A172 (cell line): ENCODE measurements at regions not wholly inside any gene's neighbourhood (a gene's known extent, or its start where the extent isn't known, plus 50 kb on each side); places are given as distances from the start of the nearest gene placed in this dataset.
"Not testable (repeated sequence)": the region's sequence is repeated elsewhere in the genome, so short reads cannot be mapped to it uniquely, and the experiment has no call there.

ENCODE experiments used
- DNase-seq: peaks from one replicate; pipeline ENCODE4 v3.0.0-alpha.2; 2015; ENCODE audit warnings: low spot score

DNA sequence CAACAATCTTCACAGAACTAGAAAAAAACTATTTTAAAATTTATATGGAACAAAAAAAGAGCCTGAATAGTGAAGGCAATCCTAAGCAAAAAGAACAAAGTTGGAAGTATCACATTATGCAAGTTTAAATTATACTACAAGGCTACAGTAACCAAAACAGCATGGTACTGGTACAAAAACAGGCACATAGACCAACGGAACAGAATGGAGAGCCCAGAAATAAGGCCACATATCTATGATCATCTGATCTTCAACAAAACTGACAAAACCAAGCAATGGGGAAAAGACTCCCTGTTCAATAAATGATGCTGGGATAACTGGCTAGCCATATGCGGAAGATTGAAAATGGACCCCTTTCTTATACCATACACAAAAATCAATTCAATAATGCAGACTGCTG, 74.4 kb upstream of the RTN4 start:
- DNase-seq = not testable (repeated sequence)

DNA sequence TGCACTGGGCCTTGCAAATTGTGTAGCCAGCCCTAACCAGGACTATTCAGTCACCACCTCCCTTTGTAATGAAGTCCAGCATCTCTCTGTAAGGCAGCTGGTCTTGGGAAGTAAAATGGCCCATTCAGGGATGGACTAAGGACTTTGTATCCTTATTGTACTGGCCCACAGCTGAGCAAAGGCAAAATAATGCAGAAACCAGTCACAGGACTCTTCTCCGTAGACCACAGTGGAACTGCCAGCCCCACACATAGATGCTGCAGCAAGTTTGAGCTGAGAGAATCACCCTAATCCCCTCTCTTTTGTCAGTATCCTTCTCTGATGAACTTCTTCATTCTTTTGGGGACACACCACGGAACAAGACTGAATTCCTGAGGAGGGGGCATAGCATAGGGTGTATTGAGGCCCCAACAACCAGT, 73.6 kb upstream of the RTN4 start:
- DNase-seq = no peak

DNA sequence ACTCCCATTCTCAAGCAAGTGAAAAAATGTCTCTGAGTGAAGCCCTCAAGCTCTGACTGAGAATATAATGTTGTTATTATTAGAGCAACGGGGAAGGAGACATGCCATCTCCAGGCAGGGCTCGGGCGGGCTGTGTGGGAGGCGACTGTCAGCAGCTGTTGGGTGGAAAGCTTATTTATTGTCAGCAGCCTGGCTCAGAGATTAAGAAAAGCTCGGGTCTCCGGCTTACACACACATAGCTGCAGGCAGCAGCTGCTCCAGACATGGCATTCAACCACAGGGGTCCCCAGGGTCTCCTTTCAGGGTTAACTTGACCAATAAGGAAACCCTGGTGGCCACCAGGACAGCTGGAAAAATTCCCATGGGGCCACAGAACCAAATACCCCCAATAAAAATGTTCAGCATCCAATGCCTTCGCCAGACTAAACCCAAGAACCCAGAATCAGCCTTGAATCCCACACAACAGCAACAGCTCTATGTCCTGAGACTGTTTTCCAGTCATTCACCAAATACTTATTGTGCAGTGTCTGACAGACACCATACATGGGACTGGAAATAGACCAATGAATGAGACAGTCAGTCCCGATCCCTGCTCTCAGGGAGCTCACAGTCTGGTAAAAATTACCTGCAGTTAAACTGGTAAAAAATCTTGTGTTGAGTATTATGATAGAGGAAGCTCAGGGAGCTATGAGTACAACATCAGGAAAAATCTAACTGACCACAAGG, 70.5 kb upstream of the RTN4 start:
- peak; percentile 27 for DNase-seq

DNA sequence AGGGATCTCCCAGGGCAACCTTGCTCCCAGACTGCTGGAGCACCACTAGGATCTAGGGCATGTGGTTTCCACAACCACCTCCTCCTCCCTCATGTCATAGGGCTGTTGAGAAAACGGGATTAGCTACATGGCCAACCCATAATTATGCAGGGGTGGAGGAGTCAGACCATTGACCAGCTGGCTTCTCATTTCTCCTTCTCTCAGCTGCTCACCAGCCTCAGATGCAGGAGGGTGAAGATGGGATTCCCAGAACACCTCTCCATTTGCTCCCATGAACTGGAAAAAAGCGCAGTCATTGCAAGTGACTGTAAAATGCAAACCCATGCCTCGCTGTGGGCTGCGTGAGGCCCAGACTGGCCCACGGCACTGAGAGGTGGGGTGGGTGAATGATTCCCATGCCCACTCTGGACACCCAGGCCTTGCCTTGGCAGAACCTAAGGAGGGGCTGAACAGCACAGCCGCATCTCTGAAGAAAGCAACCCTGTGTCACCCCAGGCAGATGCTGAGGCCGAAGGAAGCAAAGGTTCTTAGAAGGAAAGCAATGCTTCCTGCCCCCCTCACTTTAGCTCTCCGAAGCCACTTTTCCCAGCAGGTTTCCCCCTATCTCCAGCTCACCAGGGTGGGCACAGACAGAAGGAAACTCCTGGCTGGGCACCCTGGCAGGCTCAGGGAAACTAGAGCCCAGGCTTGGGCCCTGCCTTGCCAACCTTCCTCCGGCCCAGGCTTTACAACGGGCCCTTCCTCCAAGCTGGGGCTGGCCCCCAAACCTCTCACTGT, 69.6 kb upstream of the RTN4 start:
- DNase-seq = no peak

DNA sequence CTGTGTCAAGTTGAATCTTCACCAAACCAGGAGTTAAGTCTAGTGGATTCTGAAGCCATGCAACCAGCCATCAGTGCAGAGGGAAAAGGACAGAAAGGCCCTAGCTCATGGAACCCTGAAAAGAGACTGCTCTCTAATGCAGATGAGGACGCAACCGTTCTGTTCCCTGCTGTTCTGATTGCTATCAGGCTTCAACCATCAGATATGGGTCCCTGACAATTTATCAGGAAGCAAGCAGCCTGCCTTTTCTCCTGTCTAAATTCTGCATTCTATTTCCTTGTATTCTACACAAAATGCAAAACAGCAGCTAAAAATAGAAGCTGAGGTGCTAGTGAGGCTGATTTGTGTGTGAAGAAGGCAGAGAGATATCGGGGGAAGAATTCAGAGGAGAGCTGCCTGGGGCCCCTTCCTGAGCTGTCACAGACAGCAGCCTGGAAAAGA, 68.4 kb upstream of the RTN4 start:
- no peak for DNase-seq

DNA sequence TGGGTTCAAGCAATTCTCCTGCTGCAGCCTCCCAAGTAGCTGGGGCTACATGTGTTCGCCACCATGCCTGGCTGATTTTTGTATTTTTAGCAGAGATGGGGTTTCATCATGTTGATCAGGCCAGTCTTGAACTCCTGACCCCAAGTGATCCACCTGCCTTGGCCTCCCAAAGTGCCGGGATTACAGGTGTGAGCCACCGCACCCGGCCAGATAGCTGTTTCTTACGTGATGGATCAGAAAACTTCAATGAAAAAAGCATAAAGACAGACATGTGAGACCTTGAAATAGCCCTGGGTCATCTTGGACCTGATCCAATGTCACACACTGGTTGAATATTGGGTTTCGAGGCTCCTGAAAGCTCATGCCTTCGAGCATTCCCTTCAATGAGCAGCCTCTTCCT, 66.7 kb upstream of the RTN4 start:
- DNase-seq = no peak

DNA sequence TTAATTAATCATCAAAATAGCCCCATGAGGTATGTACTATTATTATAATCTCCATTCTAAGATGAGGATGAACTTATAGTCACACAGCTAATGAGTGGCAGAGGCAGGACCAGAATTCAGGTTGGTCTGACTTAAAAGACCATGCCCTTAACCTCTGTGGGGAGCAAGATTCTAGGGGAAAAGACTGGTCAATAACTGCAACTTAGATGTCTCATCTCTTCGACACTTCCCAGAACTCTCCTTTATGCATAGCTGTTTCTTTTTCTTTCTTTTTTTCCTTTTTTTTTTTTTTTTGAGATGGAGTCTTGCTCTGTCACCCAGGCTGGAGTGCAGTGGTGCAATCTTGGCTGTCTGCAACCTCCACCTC, 66.3 kb upstream of the RTN4 start:
- DNase-seq = no peak

DNA sequence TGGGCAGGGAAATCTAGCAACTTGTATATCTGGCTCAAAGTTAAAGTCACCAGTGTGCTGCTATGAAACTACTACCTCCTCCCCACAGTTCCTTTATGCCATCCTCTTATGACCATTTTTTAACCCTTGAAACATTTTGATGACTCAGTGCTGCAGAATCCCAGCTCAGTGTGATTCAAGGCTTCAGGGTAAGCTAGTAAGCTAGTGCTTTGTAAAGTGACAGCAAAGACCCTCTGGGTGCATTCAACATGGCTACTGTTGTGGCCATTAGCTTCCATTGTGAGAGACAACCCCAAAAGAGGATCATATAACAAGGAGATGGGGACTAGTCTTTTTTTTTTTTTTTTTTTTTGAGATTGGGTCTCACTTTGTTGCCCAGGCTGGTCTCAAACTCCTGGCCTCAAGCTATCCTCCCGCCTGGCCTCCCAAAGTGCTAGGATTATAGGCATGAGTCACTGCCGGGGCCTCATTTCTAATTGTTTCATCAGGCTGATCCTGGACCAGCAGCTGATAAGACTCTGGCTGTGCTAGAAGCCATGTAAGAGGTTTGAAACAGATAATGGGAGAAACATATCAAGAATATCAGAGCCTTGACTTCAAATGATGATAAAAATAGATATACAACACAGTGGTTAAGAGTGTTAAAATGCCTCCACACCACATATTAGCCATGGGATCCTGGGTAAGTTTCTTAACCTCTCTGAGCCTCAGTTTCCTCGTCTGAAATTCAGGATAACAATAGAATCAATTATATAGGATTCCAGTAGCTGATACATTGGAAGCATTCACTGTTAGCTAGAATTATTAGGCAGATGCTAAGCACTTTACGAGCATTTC, 65.7 kb upstream of the RTN4 start:
- DNase-seq = peak; percentile 80

DNA sequence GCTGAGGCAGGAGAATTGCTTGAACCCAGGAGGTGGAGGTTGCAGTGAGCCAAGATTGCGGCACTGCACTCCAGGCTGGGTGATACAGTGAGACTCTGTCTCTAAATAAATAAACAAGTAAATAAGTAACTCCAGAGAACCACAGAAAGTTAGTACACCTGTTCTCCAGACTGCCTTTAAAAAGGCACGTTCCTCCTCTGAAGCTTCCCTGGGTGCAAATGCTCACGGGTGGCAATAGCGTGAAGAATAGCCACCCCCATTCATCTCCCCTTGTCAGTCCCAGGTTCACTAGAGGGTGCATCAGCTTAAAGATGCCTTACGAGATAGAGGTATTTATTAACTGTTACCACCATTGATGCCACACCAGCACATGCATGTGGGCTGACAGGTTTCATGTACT, 64.3 kb upstream of the RTN4 start:
- DNase-seq = no peak

DNA sequence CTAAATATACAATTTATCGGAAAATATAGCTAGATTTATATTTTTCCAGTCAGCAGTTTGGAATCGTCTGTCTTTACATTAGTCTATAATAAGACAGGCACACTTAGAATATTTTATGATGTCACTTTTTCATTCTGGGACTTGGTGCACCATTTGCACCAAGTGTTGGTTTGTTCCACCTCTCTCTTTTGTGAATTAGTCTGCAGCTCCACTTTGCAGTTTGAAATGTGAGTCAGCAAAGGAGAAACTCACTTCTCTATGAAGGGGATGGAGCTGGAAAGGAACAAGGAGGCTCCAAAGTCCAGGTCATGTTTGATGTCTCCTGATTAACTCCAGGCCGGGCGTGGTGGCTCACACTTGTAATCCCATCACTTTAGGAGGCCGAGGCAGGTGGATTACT, 63.8 kb upstream of the RTN4 start:
- no peak for DNase-seq

DNA sequence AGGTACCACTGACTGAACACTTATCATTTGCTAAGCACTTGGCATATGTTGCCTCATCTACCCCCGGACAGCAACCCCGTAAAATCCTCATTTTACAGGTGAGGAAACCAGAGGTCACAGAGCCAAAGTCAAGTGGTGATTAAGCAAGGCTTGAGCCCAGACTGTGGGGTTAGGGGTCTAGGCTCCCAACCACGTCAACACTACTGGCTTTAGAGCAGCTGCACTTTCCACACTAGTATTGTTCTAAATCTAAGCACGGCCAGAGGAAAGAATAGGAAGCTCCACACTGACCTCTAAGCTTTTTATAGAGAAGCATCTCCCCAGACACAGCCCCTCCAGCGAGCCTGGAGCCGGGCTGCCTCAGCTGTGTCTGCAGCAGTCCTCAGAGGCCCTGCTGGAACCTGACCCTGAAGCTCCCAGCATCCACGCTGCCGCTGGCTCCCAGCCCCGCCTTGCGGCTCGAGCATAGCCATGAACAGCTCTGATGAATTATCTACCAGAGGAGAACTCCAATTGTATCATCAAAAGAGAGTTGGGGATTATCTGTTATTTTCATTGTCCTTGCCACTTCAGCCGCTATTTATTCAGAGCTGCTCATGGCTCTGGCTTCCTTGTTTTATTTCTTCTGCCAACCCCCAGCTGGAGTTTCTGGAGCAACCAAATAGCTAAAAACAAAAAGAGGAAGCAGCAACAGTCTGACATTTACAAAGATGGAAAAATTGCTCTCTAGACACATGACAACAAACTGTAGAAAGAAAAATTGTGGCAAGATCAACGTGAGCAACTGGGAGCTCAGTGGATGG, 62.2 kb upstream of the RTN4 start:
- no peak for DNase-seq

DNA sequence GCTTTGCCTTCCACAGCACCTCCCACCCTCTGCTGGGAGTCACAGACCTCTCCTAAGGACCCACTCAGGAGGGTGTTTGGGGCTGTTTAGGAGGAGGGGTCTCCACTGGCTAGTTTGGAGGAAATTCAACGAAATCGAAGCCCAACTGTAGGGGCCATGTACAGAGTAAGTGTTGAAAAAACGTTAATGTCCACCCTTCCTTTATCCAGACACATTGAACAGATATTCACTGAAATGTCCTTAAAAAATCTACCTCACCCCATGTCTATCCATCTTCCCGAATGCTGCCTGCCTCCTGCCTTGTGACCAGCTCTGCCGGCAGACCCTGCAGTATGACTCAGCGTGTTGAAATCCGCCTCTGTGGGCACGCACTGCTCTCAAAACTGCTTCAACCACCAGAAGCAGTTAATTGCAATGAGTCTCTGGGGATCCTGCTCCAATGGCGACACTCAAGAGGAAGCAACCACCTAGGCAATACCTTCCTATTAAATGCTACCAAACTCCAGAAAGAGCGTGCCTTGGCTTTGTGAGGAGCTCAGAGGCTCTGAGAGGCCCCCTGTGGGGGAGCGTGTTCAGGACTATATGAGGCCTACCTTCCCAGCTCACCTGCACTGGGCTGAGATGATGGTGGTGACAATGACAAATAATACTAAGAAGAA, 61.4 kb upstream of the RTN4 start:
- peak; percentile 95 for DNase-seq

DNA sequence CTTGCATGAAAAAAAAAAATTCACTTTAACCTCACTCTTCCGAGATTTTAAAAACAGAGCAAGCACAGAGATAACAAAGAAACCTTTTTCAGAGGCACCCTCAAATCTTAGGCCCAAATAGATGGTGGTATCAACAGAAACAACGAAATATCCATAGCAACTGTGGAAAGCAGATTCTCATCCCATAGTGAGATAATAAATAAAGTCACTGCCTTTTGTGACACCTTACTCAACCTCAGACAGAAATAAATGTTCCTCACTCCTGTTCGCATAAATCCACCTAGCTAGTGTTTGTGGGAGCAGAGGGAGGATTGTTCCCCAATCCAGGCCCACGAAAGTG, 60.9 kb upstream of the RTN4 start:
- DNase-seq = peak; percentile 26

DNA sequence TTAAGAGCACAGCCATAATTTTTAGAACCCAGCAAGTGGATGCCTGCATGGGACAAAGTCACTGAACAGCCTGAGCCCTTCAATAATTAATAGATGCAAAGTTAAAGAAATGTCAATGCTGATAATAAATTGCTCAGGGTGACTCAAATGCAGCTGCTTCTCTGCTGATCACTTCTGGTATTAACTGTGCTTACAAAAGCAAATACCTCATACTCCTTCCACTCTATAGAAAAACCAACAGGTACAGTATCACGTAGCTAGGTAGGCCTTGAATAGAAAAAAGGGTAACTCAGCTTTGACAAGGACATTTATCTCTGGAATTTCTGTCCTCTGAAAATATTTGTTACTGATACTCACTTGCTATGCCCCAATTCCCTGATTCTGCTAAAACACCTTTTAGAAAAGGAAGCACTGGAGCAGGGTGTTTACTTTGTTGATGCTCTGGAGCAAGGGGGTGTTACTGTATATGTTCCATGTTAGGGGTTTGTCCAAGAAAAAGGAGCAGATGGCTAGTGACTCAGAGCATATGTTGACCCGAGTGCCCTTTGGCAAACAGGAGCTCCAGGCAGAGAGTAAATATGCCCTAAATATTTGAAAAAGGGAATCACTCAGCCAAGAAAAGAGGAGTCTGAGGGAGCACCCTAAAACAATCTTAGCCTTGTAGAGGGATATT, 59.1 kb upstream of the RTN4 start:
- peak; percentile 73 for DNase-seq

DNA sequence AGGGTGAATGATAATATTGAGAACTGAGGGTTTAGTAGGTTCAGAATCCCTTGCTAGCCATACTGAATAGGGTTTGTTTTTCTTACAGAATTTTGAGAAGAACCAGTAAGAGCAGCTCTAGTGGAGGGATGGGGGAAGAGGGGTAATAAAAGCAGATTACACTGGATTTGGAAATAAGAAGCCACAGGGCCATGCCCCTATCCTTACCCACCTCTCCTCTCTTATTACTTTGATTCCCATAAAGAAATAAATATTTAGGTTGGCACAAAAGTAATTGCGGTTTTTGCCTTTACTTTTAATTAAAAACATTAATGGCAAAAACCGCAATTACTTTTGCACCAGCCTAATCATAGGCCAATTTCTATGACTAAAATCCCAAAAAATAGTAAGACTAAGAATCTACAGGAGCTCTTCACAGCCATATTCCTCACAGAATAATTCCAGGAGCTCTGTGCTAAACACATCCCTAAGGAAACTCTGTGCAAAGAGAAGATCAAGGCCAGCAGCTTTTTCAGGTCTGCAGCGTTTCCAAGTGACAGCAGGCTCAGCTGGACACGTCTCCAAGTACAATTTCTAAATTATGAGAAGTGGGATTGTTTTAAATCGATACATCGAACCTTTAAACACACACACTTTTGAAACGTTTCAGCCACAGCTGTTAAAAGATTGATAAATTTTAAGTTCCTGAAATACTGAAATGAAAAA, 58.4 kb upstream of the RTN4 start:
- DNase-seq = no peak

DNA sequence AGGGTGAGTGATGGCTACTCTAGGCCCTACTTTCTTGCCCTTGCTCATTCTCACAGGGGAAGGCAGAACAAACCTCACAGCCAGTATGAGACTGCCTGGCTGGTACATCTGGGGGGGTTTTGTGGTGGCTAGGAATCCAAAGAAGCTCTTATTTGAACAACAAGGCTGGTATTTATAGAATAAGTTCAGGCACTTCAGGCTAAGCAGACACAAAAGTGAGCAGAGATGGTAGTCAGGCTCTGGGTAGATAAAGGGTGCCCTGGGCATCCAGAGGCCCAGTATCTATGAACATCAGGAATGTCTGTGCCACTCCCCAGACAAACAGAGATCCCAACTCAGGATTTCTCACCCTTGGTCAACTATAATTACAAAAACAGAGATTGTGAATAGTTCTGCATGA, 57.2 kb upstream of the RTN4 start:
- DNase-seq = peak; percentile 36

DNA sequence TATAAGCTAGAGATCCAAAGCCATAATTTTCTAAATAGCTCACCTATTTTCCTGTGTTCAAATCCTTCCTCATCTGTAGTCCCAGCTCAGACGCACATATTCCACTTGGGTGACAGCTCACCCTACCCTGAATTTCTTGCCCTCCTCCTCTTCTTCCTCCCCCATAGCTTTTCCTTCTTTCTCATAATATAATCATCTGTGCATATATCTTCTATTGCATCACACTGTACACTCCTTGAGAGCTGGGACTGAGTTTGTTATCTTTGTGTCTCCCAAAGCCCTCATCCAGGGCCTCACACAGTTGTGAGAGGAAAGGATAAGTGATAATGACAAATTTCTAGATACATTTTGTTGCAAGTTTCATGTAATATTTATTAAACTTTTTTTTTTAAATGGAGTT, 55.9 kb upstream of the RTN4 start:
- no peak for DNase-seq

DNA sequence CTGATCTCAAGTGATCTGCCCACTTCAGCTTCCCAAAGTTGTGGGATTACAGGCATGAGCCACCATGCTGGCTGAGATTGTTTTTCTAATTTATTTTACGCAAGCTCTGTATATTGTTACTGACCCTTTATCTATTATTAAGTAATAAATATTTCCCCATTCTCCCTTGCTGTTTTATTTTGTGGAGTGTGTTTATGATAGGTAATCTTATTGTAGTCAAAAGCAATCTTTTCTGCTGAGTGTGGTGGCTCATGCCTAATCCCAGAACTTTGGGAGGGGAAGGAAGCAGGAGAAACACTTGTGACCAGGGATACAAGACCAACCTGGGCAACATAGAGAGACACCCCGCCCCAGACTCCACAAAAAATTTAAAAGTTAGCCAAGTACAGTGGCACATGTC, 55.2 kb upstream of the RTN4 start:
- no peak for DNase-seq

DNA sequence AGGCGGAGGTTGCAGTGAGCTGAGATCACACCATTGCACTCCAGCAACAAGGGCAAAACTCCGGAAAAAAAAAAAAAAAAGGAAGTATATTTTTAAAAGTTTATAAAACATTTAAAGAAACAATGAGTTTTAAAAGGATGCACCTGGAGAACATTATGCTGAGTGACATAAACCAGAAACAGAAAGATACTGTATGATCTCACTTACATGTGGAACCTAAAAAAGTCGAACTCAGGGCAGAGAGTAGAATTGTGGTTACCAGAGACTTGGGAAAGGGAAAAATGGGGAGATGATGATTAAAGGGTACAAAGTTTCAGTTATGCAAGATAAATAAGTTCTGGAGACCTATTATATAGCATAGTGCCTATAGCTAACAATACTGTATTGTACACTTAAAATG, 52.8 kb upstream of the RTN4 start:
- DNase-seq = no peak
